GM21390 (cell line): ENCODE measurements at regions not wholly inside any gene's neighbourhood (a gene's known extent, or its start where the extent isn't known, plus 50 kb on each side); places are given as distances from the start of the nearest gene placed in this dataset.
"Not testable (repeated sequence)": the region's sequence is repeated elsewhere in the genome, so short reads cannot be mapped to it uniquely, and the experiment has no call there.

Experiments used
- ATAC-seq: cut with Tn5 transposase; IDR thresholded peaks from one replicate; pipeline ENCODE4 v1.9.1; 2021; ENCODE audit not compliant: unreplicated experiment

DNA sequence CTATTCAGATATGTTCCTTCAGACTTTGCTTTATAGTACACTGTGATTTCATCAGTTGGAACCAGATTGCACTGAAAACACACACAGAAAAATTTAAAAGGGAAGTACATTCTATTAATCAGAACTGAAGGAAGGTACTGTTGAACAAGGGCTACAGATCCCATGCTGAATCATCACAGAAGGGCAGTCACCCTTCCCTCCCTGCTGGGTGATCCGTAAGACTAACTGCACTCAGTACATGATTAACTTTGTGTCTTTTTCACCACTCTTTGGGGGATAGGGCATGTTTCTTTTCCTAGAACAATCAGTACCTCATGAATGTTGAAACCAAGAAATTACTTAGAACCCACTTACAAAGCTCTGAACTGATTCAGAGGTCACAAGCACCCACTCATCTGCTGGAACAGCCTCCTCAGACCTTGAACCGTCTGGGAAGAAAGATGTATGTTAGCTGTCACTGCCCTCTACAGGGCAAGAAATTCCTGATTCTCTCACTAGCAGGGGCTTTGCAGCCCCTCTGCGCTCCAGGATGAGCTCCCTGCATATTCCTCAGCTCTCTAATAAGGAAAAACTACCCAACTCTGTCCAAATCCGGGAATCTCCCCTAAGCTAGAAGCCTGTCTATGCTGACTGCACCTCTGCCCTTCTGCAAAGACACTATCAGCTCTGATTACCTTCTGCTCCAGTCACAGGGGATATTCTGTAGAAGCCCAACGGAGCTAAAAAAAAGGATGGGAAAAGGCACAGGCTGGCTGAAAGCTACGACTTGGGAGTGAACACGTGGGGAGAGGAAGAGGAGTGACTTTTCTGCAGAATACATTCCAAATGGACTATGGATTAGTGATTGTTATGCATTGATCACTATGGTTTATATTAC, 51.0 kb downstream of the IARS1 start:
- ATAC-seq = no peak

GRCh38 chr9:92236915-92237314, 56.6 kb downstream of the IARS1 start:
- no peak for ATAC-seq

GRCh38 chr9:92236465-92236864, 57.0 kb downstream of the IARS1 start:
- ATAC-seq = no peak

GRCh38 chr9:92234514-92234913, 59.0 kb downstream of the IARS1 start:
- ATAC-seq = no peak

- no peak for ATAC-seq
These were observed 61.3 kb downstream of the IARS1 start for GRCh38 chr9:92232190-92232589.

DNA sequence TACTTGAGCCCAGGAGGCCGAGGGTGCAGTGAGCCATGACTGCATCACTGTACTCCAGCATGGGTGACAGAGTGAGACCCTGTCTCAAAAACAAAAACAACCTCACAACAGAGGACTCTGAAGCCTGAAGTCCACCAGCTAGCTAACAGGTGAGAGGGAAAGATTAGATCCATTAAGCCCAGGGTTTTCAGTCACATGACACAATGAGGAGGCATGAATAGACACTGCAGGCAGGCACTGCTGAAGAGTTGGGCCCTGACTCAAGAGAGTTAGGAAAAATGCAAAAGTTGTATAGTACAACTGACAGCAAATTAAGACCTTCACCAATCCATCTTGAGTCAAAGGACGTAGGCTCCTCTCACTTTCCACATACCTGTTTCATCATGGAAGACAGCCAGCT, 64.9 kb downstream of the IARS1 start:
- no peak for ATAC-seq

DNA sequence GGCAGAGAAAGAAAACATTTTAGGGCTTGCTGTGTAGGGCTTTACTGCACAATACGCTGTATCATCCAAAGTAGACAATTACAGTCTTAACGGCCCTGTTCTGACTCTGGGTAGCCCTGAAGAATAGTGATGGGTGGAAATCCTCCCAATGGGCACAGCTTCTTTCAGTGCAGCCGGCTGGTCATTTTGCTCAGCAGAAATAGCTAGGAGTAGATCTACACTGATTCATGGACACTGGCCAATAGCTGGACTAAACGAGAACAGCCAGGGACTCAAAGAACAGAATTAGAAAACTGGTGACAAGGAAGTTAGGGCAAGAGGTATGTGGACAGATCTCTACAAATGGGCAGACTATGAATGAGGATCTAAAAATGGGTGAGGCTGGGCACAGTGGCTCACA, 69.3 kb downstream of the IARS1 start:
- no peak for ATAC-seq

GRCh38 chr9:92223758-92224157, 69.7 kb downstream of the IARS1 start:
- ATAC-seq = no peak

- no peak for ATAC-seq
These were observed 84.6 kb downstream of the IARS1 start for GRCh38 chr9:92208693-92209524.

GRCh38 chr9:92206488-92206887, 87.0 kb downstream of the IARS1 start:
- ATAC-seq = no peak

GRCh38 chr9:92203887-92204286, 88.7 kb upstream of the SPTLC1 start:
- ATAC-seq = not testable (repeated sequence)

GRCh38 chr9:92198237-92198636, 83.0 kb upstream of the SPTLC1 start:
- ATAC-seq = not testable (repeated sequence)

- ATAC-seq = no peak
These were observed 81.7 kb upstream of the SPTLC1 start for GRCh38 chr9:92196909-92197308.

- ATAC-seq = no peak
These were observed 81.2 kb upstream of the SPTLC1 start for GRCh38 chr9:92196400-92196799.

DNA sequence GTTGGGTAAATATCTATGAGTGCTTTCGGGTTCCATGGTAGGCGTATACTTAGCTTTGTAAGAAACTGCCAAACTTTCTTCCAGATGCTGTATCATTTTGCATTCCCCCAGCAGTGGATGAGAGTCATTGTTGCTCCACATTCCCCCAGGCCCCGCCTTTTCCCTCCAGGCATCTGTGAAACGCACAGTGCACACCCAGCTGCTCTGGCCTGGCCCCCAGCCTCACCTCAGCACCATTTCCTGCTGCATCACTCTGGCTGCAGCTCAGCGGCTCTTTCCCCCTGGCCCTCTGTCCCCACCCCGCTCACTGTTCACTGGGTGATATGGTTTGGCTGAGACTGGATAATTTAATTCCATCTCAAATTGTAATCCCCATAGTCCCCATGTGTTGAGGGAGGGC, 76.6 kb upstream of the SPTLC1 start:
- no peak for ATAC-seq

GRCh38 chr9:92190536-92190790, 75.2 kb upstream of the SPTLC1 start:
- no peak for ATAC-seq

- no peak for ATAC-seq
These were observed 74.7 kb upstream of the SPTLC1 start for GRCh38 chr9:92189782-92190535.

DNA sequence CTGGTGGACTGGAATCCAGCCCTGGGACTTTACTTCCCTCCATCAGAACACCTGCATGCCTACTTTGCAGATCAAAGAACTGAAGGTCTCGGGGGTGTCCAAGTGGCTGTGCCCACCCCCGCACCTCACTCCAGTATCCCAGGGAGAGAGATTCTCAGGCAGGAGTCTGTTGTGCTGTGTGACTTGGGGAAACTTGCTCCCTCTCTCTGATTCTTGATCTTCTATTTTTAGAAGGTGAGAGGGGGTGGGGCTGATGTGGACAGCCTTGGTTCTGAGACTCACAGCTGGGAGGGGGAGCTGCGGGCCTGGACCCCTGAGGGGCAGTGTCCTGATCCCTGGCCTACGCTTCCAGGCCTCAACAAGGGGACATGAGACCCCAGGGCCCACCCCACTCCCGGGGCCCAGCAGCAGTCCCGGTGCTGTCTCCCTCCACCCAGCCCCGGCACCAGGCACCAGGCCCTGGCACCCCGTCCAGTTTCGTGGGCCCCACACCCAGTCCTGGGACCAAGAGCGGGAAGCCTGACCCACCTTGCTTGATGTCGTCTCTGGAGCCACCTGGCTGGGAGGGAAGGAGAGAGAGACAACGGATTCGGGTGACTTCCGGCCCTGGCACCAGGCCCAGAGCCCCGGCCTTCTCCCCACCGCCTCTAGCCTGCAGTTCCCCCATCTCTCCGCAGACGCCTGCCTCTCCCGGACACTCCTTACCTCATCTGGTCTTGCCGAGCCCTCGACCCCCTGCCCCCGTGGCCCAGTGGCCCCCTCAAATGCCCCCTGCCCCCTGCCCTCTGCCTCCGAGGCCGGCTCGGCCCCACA, 74.0 kb upstream of the SPTLC1 start:
- ATAC-seq = no peak

DNA sequence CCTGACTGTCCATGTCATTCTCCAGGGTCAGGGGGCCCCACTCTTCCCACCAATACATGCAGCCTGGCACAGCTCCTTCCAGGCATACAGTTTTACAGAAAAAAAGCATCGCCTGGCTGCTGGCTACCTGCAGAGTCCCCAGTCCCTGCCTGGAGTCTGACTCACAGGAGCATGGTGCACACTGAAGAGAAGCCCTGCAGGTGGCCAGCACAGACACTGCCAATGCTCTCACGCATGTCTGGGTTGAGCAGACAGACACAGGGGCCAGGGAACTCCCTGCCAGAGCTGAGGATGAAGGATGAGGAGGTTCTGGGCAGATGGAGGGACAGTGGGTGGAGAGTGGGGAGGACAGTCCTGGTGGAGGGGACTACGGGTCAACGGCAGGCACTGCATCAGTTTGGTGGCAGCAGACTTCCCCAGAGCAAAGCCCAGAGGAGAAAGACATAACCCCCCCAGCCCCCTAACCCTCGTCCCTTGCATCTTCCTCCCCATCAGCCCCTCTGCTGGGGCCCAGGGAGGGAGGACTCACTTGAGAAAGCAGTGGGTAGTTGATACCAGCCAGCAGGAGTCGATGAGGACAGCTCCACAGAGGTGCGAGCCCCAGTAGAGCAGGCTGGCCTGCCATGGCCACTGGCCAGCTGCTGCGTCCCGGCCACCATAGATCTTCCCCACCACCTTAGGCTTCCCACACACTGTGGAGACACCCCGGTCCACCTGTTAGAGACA, 72.9 kb upstream of the SPTLC1 start:
- ATAC-seq = no peak

- no peak for ATAC-seq
These were observed 72.2 kb upstream of the SPTLC1 start for GRCh38 chr9:92187390-92187789.
